Hepatocyte (in vitro differentiated cells): ENCODE measurements at regions not wholly inside any gene's neighbourhood (a gene's known extent, or its start where the extent isn't known, plus 50 kb on each side); places are given as distances from the start of the nearest gene placed in this dataset.

Experiments used
- DNase-seq: peaks from one replicate; pipeline ENCODE4 v3.0.0-alpha.2; 2016; ENCODE audit warnings: low spot score
- H2AFZ ChIP-seq: fragments of 200-600 bp; sonication (generic); 2 replicates; pipeline ENCODE4 v1.6.0; 2016; ENCODE audit warnings: antibody characterized with exemption, mild to moderate bottlenecking
- H3K27ac ChIP-seq: fragments of 200-600 bp; sonication (generic); 2 replicates; pipeline ENCODE4 v1.5.1; 2016; ENCODE audit warnings: mild to moderate bottlenecking
- H3K27me3 ChIP-seq: fragments of 200-600 bp; sonication (generic); 2 replicates; pipeline ENCODE4 v1.6.1; 2016
- H3K36me3 ChIP-seq: fragments of 200-600 bp; sonication (generic); replicated peaks from 2 replicates; pipeline ENCODE4 v1.5.1; 2016; ENCODE audit warnings: low read depth; ENCODE audit not compliant: insufficient read depth
- H3K4me1 ChIP-seq: fragments of 200-600 bp; sonication (generic); 2 replicates; pipeline ENCODE4 v1.5.1; 2016; ENCODE audit warnings: mild to moderate bottlenecking, moderate library complexity; ENCODE audit not compliant: insufficient read depth
- H3K4me2 ChIP-seq: fragments of 200-600 bp; sonication (generic); 2 replicates; pipeline ENCODE4 v1.6.0; 2016
- H3K4me3 ChIP-seq: fragments of 200-600 bp; sonication (generic); 2 replicates; pipeline ENCODE4 v1.5.1; 2016; ENCODE audit warnings: mild to moderate bottlenecking
- H3K79me2 ChIP-seq: fragments of 200-600 bp; sonication (generic); 2 replicates; pipeline ENCODE4 v1.6.0; 2017; ENCODE audit warnings: mild to moderate bottlenecking
- H3K9me2 ChIP-seq: fragments of 200-600 bp; sonication (generic); replicated peaks from 2 replicates; pipeline ENCODE4 v1.6.0; 2017; ENCODE audit warnings: mild to moderate bottlenecking; ENCODE audit not compliant: insufficient read depth
- H3K9me3 ChIP-seq: fragments of 200-600 bp; sonication (generic); 2 replicates; pipeline ENCODE4 v1.5.1; 2016; ENCODE audit warnings: low read depth, mild to moderate bottlenecking
- H4K20me1 ChIP-seq: fragments of 200-600 bp; sonication (generic); 2 replicates; pipeline ENCODE4 v1.6.0; 2016; ENCODE audit warnings: mild to moderate bottlenecking; ENCODE audit not compliant: insufficient read depth, poor library complexity, severe bottlenecking
- CTCF ChIP-seq: fragments of 200-600 bp; sonication (generic); IDR thresholded peaks from 2 replicates; pipeline ENCODE4 v1.5.1; 2016; ENCODE audit warnings: antibody characterized with exemption, mild to moderate bottlenecking; ENCODE audit not compliant: poor library complexity
- EZH2 ChIP-seq: fragments of 200-600 bp; sonication (generic); IDR thresholded peaks from 2 replicates; pipeline ENCODE4 v1.6.1; 2016; ENCODE audit warnings: antibody characterized with exemption, mild to moderate bottlenecking, borderline replicate concordance
- EZH2phosphoT487 ChIP-seq: fragments of 200-600 bp; sonication (generic); IDR thresholded peaks from one replicate; pipeline ENCODE4 v1.6.1; 2018; ENCODE audit warnings: antibody characterized with exemption, mild to moderate bottlenecking, low read depth, moderate library complexity; ENCODE audit not compliant: unreplicated experiment, severe bottlenecking
- WGBS: methylation state at CpG from one replicate; pipeline ENCODE4 v1.1.6; 2016; ENCODE audit warnings: low lambda C conversion rate; ENCODE audit errors: missing lambda C conversion rate; 5-methylcytosine and 5-hydroxymethylcytosine counted together

DNA sequence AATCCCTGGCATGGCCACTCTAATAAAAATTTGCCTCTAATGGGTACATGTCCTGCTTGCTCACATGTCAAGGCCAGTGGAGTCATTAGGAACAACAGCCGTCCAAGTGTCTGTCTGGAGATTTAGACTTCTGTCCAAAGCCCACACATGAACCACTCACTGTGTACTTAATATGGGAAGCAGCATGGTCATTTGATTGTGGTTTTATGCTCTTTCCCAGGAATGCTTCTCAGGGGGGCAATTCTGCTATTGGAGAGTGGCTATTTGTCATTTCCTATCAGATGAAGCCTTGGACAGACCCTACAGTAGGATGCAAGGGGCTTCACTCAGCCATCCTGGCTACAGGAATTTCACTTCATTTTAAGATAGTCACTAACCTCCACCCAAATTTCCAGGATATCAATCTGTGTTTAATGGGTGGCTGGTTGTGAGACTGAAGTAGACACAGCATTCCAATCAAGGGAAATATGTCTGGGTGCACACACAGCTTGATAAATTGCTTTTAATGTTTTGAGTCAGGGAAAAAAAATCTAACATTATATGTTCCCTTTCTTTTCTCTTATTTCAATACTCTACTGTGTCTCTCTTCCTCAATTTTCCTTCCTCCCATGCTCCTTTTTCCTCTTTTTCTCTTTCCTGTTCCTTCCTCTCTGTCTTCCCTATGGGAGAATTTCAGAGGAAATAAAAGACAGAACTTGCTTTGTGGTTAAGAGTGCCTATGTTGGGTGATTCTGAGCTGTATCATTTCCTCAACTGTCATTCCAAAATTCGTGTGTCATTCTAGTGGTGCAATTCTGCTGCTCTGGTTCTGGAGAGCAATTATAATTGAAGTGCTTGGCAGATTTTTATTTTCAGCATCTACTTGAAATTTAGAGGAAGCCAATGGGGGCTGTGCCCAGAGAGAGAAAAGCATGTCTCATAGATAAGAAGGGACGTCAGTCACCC, 320.1 kb downstream of the OSR1 start:
- no peak overlapping the region for H3K4me3 ChIP-seq
- H3K9me3 ChIP-seq: no peaks in the 10 kb centered on the region
- 67% methylated on average over 3 of the region's 3 CpGs for WGBS
- H3K79me2 ChIP-seq: no peaks in the 10 kb centered on the region
- no peak for DNase-seq
- H4K20me1 ChIP-seq: no peaks in the 10 kb centered on the region
- H3K36me3 ChIP-seq: no peaks in the 10 kb centered on the region
- TF ChIP-seq CTCF (no peak), EZH2 (no peak), EZH2phosphoT487 (no peak)
- H3K27me3 ChIP-seq: no peaks in the 10 kb centered on the region
- peaks cover 7% of the 10 kb centered on the region for H3K4me1 ChIP-seq
- H3K27ac ChIP-seq: no peak overlapping the region
- H2AFZ ChIP-seq: no peak overlapping the region
- H3K9me2 ChIP-seq: no peaks in the 10 kb centered on the region
- no peak overlapping the region for H3K4me2 ChIP-seq

GRCh38 chr2:19036091-19036490, 322.3 kb downstream of the OSR1 start:
- Histone ChIP-seq H3K27me3 (no peaks in the 10 kb centered on the region), H3K9me2 (no peaks in the 10 kb centered on the region), H2AFZ (no peak overlapping the region), H3K4me2 (no peak overlapping the region), H3K79me2 (no peaks in the 10 kb centered on the region), H3K9me3 (no peaks in the 10 kb centered on the region), H3K27ac (no peak overlapping the region), H3K4me1 (peaks cover 7% of the 10 kb centered on the region), H3K36me3 (no peaks in the 10 kb centered on the region), H4K20me1 (no peaks in the 10 kb centered on the region), H3K4me3 (no peak overlapping the region)
- TF ChIP-seq CTCF (no peak), EZH2phosphoT487 (no peak), EZH2 (no peak)
- DNase-seq: peak; percentile 9

GRCh38 chr2:19035238-19035637, 323.2 kb downstream of the OSR1 start:
- Histone ChIP-seq H2AFZ (no peak overlapping the region), H3K36me3 (no peaks in the 10 kb centered on the region), H3K4me3 (no peak overlapping the region), H3K4me1 (peaks cover 7% of the 10 kb centered on the region), H3K27me3 (no peaks in the 10 kb centered on the region), H3K4me2 (no peak overlapping the region), H3K27ac (no peak overlapping the region), H3K9me3 (no peaks in the 10 kb centered on the region), H3K79me2 (no peaks in the 10 kb centered on the region), H4K20me1 (no peaks in the 10 kb centered on the region), H3K9me2 (no peaks in the 10 kb centered on the region)
- DNase-seq: no peak
- TF ChIP-seq EZH2phosphoT487 (no peak), EZH2 (no peak), CTCF (no peak)
- WGBS: 86% methylated on average over 3 of the region's 3 CpGs
